ENCODE measurements at regions not wholly inside any gene's neighbourhood (a gene's known extent, or its start where the extent isn't known, plus 50 kb on each side); places are given as distances from the start of the nearest gene placed in this dataset.
A peak's percentile ranks its signal among the peaks of the same experiment; 100 is the strongest.

DNA sequence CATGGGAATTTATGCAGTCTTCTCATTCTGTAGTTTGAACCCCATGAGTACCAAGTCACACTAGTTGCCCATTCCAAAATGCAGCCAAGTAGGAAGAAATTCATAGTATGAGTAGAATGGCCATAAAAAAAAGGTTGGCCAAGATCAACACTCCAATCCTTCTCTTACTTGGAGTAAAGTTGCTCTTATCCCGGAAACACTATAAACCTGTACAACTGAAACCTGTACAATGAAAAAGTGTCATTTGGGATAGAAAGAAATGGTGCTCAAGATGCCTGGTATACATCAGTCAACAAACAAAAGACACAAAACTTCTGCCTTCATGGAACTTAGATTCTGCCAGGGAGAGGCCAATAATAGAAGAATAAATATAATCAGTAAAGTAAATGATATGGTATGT, 325.0 kb downstream of the NFIB start:
- no peak for DNase-seq

GRCh38 chr9:13983607-13984006, 330.3 kb downstream of the NFIB start:
- DNase-seq: no peak

DNA sequence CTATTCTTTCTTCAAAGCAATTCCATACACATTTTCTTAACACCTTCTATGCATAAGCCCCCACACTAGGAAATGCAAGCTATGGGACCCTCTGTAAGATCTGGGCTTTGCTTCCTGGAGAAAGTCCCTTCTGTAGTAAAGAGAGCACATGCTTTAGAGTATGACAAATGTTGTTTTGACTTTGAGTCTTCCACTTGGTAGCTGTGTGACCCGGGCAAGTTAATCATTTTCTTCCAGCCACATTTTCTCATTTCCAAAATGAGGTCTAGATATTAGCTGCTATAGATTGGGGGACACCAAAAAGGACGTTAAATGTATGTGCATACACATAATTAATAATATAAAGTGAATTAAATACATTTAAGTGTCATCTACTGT, 334.0 kb downstream of the NFIB start:
- DNase-seq: no peak

DNA sequence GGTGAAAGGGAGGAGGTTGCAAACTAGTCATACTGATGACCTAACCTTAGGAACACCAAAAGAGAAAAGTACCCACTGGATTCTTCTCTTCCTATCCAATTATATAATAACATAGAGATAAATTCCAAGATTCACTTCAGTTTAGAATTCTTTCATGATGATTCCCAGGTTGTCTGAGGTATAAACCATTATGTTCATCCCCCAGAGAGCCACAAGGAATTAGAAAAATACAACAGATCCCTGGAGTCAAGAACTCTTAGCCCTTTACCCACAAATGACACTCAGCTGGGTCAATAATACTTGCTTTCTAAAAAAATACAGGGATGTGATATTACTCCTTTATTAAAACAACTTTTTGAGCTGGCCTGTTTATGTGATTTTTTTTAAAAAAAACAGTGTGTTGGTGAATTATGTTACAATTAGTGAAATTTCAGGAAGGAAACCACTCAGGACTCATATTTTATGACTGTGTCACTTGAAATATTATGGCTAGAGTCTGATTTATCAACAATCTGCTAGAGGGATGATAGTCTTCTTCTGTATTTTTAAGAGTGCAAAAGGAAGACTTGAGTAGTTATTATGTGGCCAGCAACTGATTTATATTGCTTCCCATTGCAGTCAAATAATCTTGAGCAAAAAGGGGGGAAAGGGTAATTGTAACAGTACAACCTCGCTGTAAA, 338.2 kb downstream of the NFIB start:
- no peak for DNase-seq

GRCh38 chr9:13974891-13975290, 339.1 kb downstream of the NFIB start:
- DNase-seq: peak; percentile 49

DNA sequence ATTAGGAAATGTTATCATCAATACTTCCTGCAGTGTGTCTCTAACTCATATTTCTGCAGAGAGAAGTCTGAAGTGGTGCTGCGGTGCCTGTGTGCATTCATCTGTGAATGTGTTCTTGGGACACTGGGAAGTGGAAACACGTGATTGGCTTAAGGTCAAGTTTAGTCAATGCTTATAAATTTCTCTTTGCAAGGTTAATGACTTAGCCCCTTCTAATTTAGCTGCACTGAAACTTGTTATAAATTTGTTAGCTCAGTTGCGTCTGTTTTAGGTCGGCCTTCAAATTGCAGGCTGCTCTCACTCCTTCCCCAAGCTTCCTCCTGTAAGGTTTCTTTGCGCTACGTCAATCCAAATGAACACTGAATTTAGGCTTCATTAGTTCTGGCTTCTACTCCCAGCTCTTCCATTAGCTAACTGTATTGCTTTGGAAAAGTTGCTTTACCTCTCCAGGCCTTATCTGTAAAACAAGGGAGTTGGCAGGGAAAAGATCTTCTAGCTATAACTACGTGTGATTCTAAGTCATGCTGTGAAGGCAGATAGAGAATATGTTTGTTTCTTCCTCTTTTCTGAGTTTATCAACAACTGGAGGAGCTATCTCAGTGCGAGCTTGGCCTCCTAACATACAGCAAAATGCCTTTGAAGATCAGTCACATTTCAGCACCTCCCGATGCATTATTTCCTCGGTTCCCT, 341.8 kb downstream of the NFIB start:
- DNase-seq: no peak

DNA sequence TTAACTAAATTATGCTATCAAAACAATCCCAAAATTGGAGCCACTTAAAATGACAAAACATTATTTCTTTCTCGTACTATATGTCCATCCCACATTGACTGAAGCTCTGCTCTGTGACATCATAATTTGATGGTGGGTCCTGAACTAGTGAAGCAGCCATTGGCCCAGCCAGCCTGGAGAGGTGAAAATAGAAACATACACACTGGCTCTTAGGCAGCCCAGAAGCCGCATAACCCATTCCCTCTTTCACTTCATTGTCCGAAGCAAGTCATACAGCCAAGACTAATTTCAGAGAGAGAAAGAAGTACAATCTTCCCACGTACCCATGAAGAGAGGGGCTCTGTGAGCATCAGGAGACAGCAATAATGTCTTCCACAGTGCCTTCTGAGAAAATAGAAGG, 342.5 kb downstream of the NFIB start:
- no peak for DNase-seq

- no peak for DNase-seq
These were observed 343.5 kb downstream of the NFIB start for GRCh38 chr9:13970426-13970825.

- no peak for DNase-seq
These were observed 343.9 kb downstream of the NFIB start for GRCh38 chr9:13970018-13970417.

- DNase-seq: no peak
These were observed 346.5 kb downstream of the NFIB start for GRCh38 chr9:13967438-13967837.

- no peak for DNase-seq
These were observed 346.9 kb downstream of the NFIB start for GRCh38 chr9:13967011-13967410.

- peak; percentile 32 for DNase-seq
These were observed 350.8 kb downstream of the NFIB start for GRCh38 chr9:13963005-13963653.

DNA sequence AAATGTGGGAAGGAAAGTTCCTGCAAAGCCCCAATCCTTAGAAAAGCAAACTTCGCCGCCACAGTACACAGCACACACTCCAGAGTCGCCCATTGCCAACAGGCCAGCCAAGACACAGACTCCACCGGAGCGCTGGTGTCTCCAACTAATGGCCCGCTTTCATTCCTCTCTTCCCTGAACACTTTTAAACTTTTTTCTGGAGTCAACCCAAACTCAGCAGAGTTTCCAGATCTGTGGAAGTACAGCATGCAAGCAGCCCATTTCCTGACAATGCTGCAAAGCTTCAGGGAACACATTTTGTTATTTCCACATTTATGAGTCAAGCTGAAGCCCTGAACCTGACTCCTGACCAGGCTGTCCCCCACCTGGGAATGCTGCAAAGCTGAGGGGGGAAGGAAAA, 351.9 kb downstream of the NFIB start:
- DNase-seq: no peak

GRCh38 chr9:13960011-13960765, 353.8 kb downstream of the NFIB start:
- no peak for DNase-seq

- no peak for DNase-seq
These were observed 355.3 kb downstream of the NFIB start for GRCh38 chr9:13958672-13959071.

GRCh38 chr9:13957089-13957488, 356.9 kb downstream of the NFIB start:
- no peak for DNase-seq

GRCh38 chr9:13956107-13956506, 357.8 kb downstream of the NFIB start:
- peak; percentile 28 for DNase-seq

DNA sequence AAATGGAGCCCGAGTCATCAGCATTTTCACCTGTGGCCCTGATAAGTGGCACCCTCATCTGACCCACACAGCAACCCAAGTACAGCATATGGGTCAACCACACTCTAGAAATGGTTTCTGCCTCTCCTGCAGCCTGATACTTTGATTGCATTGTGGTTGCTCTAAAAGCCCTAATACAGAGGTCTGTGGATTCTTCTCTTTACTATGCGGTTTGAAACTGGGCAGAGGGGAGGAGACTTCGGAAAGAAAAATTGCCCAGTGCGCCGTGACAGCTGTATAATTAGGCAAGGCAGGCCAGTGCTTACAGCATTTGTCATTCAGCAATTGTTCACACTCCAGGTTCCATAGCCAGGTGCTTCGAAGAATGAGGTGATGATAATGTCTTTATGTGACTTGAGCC, 361.0 kb downstream of the NFIB start:
- DNase-seq: no peak

- DNase-seq: no peak
These were observed 365.9 kb downstream of the NFIB start for GRCh38 chr9:13948037-13948436.

DNA sequence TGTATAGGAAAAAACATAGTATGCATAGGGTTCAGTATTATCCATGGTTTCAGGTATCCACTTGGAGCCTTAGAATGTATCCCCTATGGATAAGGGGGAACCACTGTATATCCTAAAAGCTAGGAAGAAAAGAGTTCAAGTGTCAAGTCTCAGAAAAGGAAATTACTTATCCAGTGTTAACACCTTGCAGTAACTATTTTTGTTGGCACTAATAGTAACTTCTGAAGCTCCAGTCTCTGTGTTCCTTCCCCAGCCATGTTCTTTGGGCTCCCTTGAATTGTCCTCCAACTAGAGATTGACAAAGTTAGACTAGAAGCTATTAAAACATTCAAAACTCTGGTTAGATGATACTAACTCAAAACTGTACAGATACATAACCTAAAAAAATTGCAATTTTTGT, 370.8 kb downstream of the NFIB start:
- no peak for DNase-seq

DNA sequence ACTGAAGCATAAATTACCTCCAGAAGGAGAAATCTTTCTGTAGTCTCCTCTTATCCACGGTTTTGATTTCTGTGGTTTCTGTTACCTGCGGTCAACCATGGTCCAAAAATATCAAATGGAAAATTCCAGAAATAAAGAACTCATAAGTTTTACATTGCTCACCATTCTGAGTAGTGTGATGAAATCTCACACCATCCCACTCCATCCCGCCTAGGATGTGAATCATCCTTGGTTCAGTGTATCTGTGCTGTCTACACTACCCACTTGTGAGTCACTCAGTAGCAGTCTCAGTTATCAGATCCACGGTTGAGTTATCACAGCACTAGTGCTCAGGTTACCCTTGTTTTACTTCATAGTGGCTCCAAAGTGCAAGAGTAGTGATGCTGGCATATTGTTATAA, 371.2 kb downstream of the NFIB start:
- peak; percentile 29 for DNase-seq

GRCh38 chr9:13942201-13942600, 371.7 kb downstream of the NFIB start:
- no peak for DNase-seq

DNA sequence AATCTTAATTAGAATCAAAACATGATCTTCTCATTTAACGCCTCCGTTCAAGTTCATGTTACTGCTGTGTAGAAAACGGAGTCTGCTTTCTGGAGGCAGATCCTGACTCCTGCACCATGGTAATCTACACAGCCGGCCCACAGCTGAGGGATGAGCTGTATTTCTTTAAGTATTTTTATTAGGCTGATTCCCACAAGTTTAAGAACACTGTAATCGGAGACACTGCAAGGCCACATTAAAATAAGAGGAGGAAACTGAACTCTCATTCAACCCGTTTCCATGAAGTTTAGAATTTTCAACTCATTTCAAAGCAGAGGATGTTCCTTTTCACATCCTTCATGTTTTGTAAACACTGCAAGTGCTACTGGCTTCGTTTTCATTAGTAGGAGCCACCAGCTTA, 372.2 kb downstream of the NFIB start:
- DNase-seq: no peak
